Skeletal muscle satellite cell (primary cell): ENCODE measurements at regions not wholly inside any gene's neighbourhood (a gene's known extent, or its start where the extent isn't known, plus 50 kb on each side); places are given as distances from the start of the nearest gene placed in this dataset. TPM values are rescaled to one million over a fixed set of nuclear protein-coding genes. Genes with fewer than 3 reads are reported as not detected.

ENCODE experiments used
- H3K27me3 ChIP-seq: 2 replicates; pipeline ENCODE4 v1.7.0; 2013; ENCODE audit warnings: low read length; ENCODE audit not compliant: control insufficient read depth, insufficient read depth
- H3K36me3 ChIP-seq: 2 replicates; pipeline ENCODE4 v1.7.0; 2013; ENCODE audit warnings: mild to moderate bottlenecking, control low read depth, low read length; ENCODE audit not compliant: insufficient read depth
- H3K4me1 ChIP-seq: 2 replicates; pipeline ENCODE4 v1.7.0; 2013; ENCODE audit warnings: low read length; ENCODE audit not compliant: control insufficient read depth, insufficient read depth
- H3K4me2 ChIP-seq: 2 replicates; pipeline ENCODE4 v1.7.0; 2013; ENCODE audit warnings: mild to moderate bottlenecking, low read length
- H3K4me3 ChIP-seq: 2 replicates; pipeline ENCODE4 v1.7.0; 2013; ENCODE audit warnings: low read length
- H3K9ac ChIP-seq: 2 replicates; pipeline ENCODE4 v1.7.0; 2013; ENCODE audit warnings: mild to moderate bottlenecking, low read depth, low read length, moderate library complexity
- H3K9me3 ChIP-seq: replicated peaks from 2 replicates; pipeline ENCODE4 v1.7.0; 2013; ENCODE audit warnings: mild to moderate bottlenecking, control low read depth, low read length
- small RNA-seq: library from RNA; depleted of rRNA; stranded (forward); fragments of <200 nt; gene quantifications from one replicate; pipeline ENCODE3, GENCODE V24; 2012

- Histone ChIP-seq H3K27me3 (no peaks in the 10 kb centered on the region), H3K9ac (no peak overlapping the region), H3K36me3 (no peaks in the 10 kb centered on the region), H3K4me1 (no peaks in the 10 kb centered on the region), H3K9me3 (no peaks in the 10 kb centered on the region), H3K4me2 (no peak overlapping the region), H3K4me3 (no peak overlapping the region)
Observed at GRCh38 chr9:33742051-33742450, 53.3 kb upstream of the PRSS3 start.

- H3K9me3 ChIP-seq, result no peaks in the 10 kb centered on the region
- no peaks in the 10 kb centered on the region for H3K4me1 ChIP-seq
- H3K4me2 ChIP-seq, result no peak overlapping the region
- H3K36me3 ChIP-seq, result no peaks in the 10 kb centered on the region
- no peaks in the 10 kb centered on the region for H3K27me3 ChIP-seq
- H3K9ac ChIP-seq, result no peak overlapping the region
- H3K4me3 ChIP-seq, result no peak overlapping the region
Observed at GRCh38 chr9:33742519-33742918, 52.8 kb upstream of the PRSS3 start.

Small RNA genes lying in the stretch of these regions (small RNA-seq; reads per million reads assigned to genes)
- gene TRBV22OR9-2, result not detected
- not detected for gene TRBV26OR9-2
